ENCODE measurements at regions not wholly inside any gene's neighbourhood (a gene's known extent, or its start where the extent isn't known, plus 50 kb on each side); places are given as distances from the start of the nearest gene placed in this dataset.

GRCh38 chr15:81895723-81896122 lies 150.1 kb downstream of the MEX3B start:
- BruUV-seq (replicated peaks): no TSS peak
- Mint-ChIP-seq H3K27ac (ENCODE audit: unreplicated experiment) (no peak overlapping the region), H3K4me3 (ENCODE audit: unreplicated experiment) (no peak overlapping the region), H3K9me3 (ENCODE audit: unreplicated experiment) (no peaks in the 10 kb centered on the region), H3K4me1 (ENCODE audit: low read depth, unreplicated experiment) (no peaks in the 10 kb centered on the region), H3K36me3 (ENCODE audit: insufficient read depth, unreplicated experiment) (no peaks in the 10 kb centered on the region), H3K27me3 (ENCODE audit: insufficient read depth, unreplicated experiment) (no peaks in the 10 kb centered on the region)
- no peak overlapping the region for H3K4me3 ChIP-seq (ENCODE audit: low read depth, low read length)
- TF ChIP-seq CTCF (IDR thresholded peaks at IDR 0.05; ENCODE audit: insufficient read depth in 1 of 2, low read depth in 1 of 2, low read length in 1 of 2, severe bottlenecking in 1 of 2, unreplicated experiment in 1 of 2): no peak
- POLR2A ChIA-PET: no interaction called here
- H3K9me3 ChIP-seq: no peaks in the 10 kb centered on the region
- no peaks in the 10 kb centered on the region for H3K27me3 ChIP-seq (replicated peaks; ENCODE audit: control insufficient read depth, insufficient read depth, low read length)
- CTCF ChIA-PET: no interaction called here
- intact Hi-C loops (cut with micrococcal nuclease; ENCODE audit: unreplicated experiment): no loop called here
- no peaks in the 10 kb centered on the region for H3K36me3 ChIP-seq (ENCODE audit: control insufficient read depth, insufficient read depth, low read length)
- DNase-seq: no peak
- H3K4me1 ChIP-seq: no peaks in the 10 kb centered on the region

DNA sequence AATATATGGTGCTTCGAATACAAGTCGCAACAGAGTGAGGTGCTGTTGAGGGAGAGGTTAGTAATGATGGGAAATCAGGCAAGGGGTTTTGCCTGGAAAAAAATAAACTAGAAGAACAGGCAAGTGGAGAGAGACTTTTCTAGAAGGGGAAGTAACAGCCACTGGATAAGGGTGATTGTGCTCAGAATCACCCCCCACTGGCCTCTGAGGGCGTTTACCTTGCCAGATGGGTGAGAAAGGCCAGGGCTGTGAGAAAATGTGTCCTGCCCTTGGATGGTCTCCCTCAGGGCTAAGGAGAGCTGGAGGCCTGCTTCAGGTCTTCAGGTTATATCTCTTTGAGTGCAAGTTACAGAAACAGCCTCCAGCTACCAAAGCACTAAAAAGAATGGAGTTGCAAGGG lies 151.8 kb downstream of the MEX3B start:
- ChIA-PET POLR2A (no interaction called here), CTCF (no interaction called here)
- no peak overlapping the region for H3K4me3 ChIP-seq (ENCODE audit: low read depth, low read length)
- no peaks in the 10 kb centered on the region for H3K4me1 ChIP-seq
- no peaks in the 10 kb centered on the region for H3K9me3 Mint-ChIP-seq (ENCODE audit: unreplicated experiment)
- no peaks in the 10 kb centered on the region for H3K36me3 ChIP-seq (ENCODE audit: control insufficient read depth, insufficient read depth, low read length)
- H3K9me3 ChIP-seq: no peaks in the 10 kb centered on the region
- no peaks in the 10 kb centered on the region for H3K27me3 ChIP-seq (replicated peaks; ENCODE audit: control insufficient read depth, insufficient read depth, low read length)
- no peak overlapping the region for H3K27ac Mint-ChIP-seq (ENCODE audit: unreplicated experiment)
- intact Hi-C loops (cut with micrococcal nuclease; ENCODE audit: unreplicated experiment): no loop called here
- TF ChIP-seq CTCF (IDR thresholded peaks at IDR 0.05; ENCODE audit: insufficient read depth in 1 of 2, low read depth in 1 of 2, low read length in 1 of 2, severe bottlenecking in 1 of 2, unreplicated experiment in 1 of 2): no peak
- no peak for DNase-seq
- no peaks in the 10 kb centered on the region for H3K36me3 Mint-ChIP-seq (ENCODE audit: insufficient read depth, unreplicated experiment)
- no peaks in the 10 kb centered on the region for H3K27me3 Mint-ChIP-seq (ENCODE audit: insufficient read depth, unreplicated experiment)
- no TSS peak for BruUV-seq (replicated peaks)
- no peaks in the 10 kb centered on the region for H3K4me1 Mint-ChIP-seq (ENCODE audit: low read depth, unreplicated experiment)
- no peak overlapping the region for H3K4me3 Mint-ChIP-seq (ENCODE audit: unreplicated experiment)

GRCh38 chr15:81893182-81893835 lies 152.5 kb downstream of the MEX3B start:
- Histone ChIP-seq H3K4me3 (ENCODE audit: low read depth, low read length) (no peak overlapping the region), H3K27me3 (replicated peaks; ENCODE audit: control insufficient read depth, insufficient read depth, low read length) (no peaks in the 10 kb centered on the region), H3K36me3 (ENCODE audit: control insufficient read depth, insufficient read depth, low read length) (no peaks in the 10 kb centered on the region), H3K9me3 (no peaks in the 10 kb centered on the region), H3K4me1 (no peaks in the 10 kb centered on the region)
- POLR2A ChIA-PET: no interaction called here
- Mint-ChIP-seq H3K27ac (ENCODE audit: unreplicated experiment) (no peak overlapping the region), H3K4me1 (ENCODE audit: low read depth, unreplicated experiment) (no peaks in the 10 kb centered on the region), H3K4me3 (ENCODE audit: unreplicated experiment) (no peak overlapping the region), H3K36me3 (ENCODE audit: insufficient read depth, unreplicated experiment) (no peaks in the 10 kb centered on the region), H3K9me3 (ENCODE audit: unreplicated experiment) (no peaks in the 10 kb centered on the region), H3K27me3 (ENCODE audit: insufficient read depth, unreplicated experiment) (no peaks in the 10 kb centered on the region)
- TF ChIP-seq CTCF (IDR thresholded peaks at IDR 0.05; ENCODE audit: insufficient read depth in 1 of 2, low read depth in 1 of 2, low read length in 1 of 2, severe bottlenecking in 1 of 2, unreplicated experiment in 1 of 2): no peak
- intact Hi-C loops (cut with micrococcal nuclease; ENCODE audit: unreplicated experiment): no loop called here
- no peak for DNase-seq
- no TSS peak for BruUV-seq (replicated peaks)
- CTCF ChIA-PET: no interaction called here
